Endothelial cell of umbilical vein (primary cell): ENCODE measurements at regions not wholly inside any gene's neighbourhood (a gene's known extent, or its start where the extent isn't known, plus 50 kb on each side); places are given as distances from the start of the nearest gene placed in this dataset.

Experiments used
- BruUV-seq: library from RNA; stranded (reverse); fragments of 400-500 nt; replicated peaks from 2 replicates; lab custom pipeline; 2021; lab: Mats Ljungman, UMichigan
- CTCF ChIA-PET: fragments of 300-600, 350-600 bp; sonication (Branson Sonifier 250); formaldehyde crosslinking; loops from one replicate; lab custom pipeline; 2021; ENCODE audit warnings: antibody characterized with exemption, inconsistent platforms; lab: Charles Lee
- POLR2A ChIA-PET: fragments of 300-600, 350-600 bp; sonication (Branson Sonifier 250); formaldehyde crosslinking; loops from one replicate; lab custom pipeline; 2021; ENCODE audit warnings: antibody characterized with exemption, inconsistent platforms; lab: Charles Lee
- DNase-seq: peaks from one replicate; pipeline ENCODE4 v3.0.0-alpha.2; 2011; ENCODE audit warnings: low read depth, low spot score
- FAIRE-seq: peaks from 2 replicates; lab custom pipeline; 2011; peaks lifted over from hg19 to GRCh38; lab: Jason Lieb, UNC
- H2AFZ ChIP-seq: 2 replicates; pipeline ENCODE4 v1.6.0; 2012; ENCODE audit warnings: low read depth, low read length, control low read depth, inconsistent platforms
- H3K27ac ChIP-seq: 2 replicates; pipeline ENCODE4 v1.5.1; 2011; ENCODE audit warnings: low read depth, mild to moderate bottlenecking, control low read depth, low read length, moderate library complexity; ENCODE audit not compliant: insufficient read depth
- H3K27me3 ChIP-seq, 2 experiments: 2 replicates each; pipeline versions ENCODE4 v1.6.0 to v1.6.1; 2011; ENCODE audit warnings: low read length in 2 of 2, mixed read lengths in 1 of 2; ENCODE audit not compliant: control insufficient read depth in 2 of 2, insufficient read depth in 2 of 2
- H3K36me3 ChIP-seq, 2 experiments: 2 replicates in 1 of 2; 3 replicates in 1 of 2; pipeline ENCODE4 v1.5.1; 2011; ENCODE audit warnings: low read length in 2 of 2, mild to moderate bottlenecking in 1 of 2, moderate library complexity in 1 of 2; ENCODE audit not compliant: control insufficient read depth in 2 of 2, insufficient read depth in 2 of 2; ENCODE audit errors: extremely low read depth in 1 of 2
- H3K4me1 ChIP-seq: 3 replicates; pipeline ENCODE4 v1.5.1; 2011; ENCODE audit warnings: mild to moderate bottlenecking, low read length; ENCODE audit not compliant: control insufficient read depth, insufficient read depth; ENCODE audit errors: extremely low read depth
- H3K4me2 ChIP-seq: 2 replicates; pipeline ENCODE4 v1.6.1; 2011; ENCODE audit warnings: low read length, control low read depth, mixed read lengths; ENCODE audit not compliant: insufficient read depth
- H3K4me3 ChIP-seq, 3 experiments: fragments of 200-600 bp in 1 of 3; sonication (generic), shearing (Covaris generic) in 1 of 3; replicated peaks in 1 of 3; 2 replicates each; pipeline ENCODE4 v1.5.1; 2011 to 2016; ENCODE audit warnings: control low read depth in 3 of 3, low read length in 3 of 3, mild to moderate bottlenecking in 2 of 3, inconsistent platforms in 1 of 3, low read depth in 1 of 3, moderate library complexity in 1 of 3; ENCODE audit not compliant: insufficient read depth in 1 of 3
- H3K79me2 ChIP-seq: 2 replicates; pipeline ENCODE4 v1.6.0; 2012; ENCODE audit warnings: low read length, inconsistent platforms; ENCODE audit not compliant: control insufficient read depth, insufficient read depth
- H3K9ac ChIP-seq: replicated peaks from 2 replicates; pipeline ENCODE3; 2011; ENCODE audit warnings: low read length, control low read depth; ENCODE audit not compliant: insufficient read depth; ENCODE audit errors: extremely low read depth
- H3K9me1 ChIP-seq: replicated peaks from 3 replicates; pipeline ENCODE4 v1.6.0; 2011; ENCODE audit warnings: mild to moderate bottlenecking, low read length; ENCODE audit not compliant: control insufficient read depth, insufficient read depth; ENCODE audit errors: extremely low read depth
- H3K9me3 ChIP-seq: replicated peaks from 2 replicates; pipeline ENCODE4 v1.5.1; 2012; ENCODE audit warnings: low read length, inconsistent platforms; ENCODE audit not compliant: control insufficient read depth, insufficient read depth
- H4K20me1 ChIP-seq: replicated peaks from 2 replicates; pipeline ENCODE3; 2011; ENCODE audit warnings: mild to moderate bottlenecking, low read length; ENCODE audit not compliant: control insufficient read depth, insufficient read depth; ENCODE audit errors: extremely low read depth
- CTCF ChIP-seq, 2 donors: IDR thresholded peaks; 1 replicate in 1 of 2; 2 replicates in 1 of 2; pipeline ENCODE4 v1.5.1; 2011; ENCODE audit warnings: low read length in 2 of 2, mild to moderate bottlenecking in 2 of 2, moderate library complexity in 2 of 2, control low read depth in 1 of 2, inconsistent platforms in 1 of 2, low read depth in 1 of 2; ENCODE audit not compliant: insufficient read depth in 1 of 2; ENCODE audit errors: extremely low read depth in 1 of 2
- EZH2 ChIP-seq: IDR thresholded peaks from 2 replicates; pipeline ENCODE4 v1.6.1; 2012; ENCODE audit warnings: borderline replicate concordance, low read depth, mild to moderate bottlenecking, moderate library complexity, low read length, inconsistent platforms; ENCODE audit not compliant: severe bottlenecking
- FOS ChIP-seq: IDR thresholded peaks from 2 replicates; pipeline ENCODE4 v1.6.1; 2011; ENCODE audit warnings: mild to moderate bottlenecking, low read length, moderate library complexity, borderline replicate concordance; ENCODE audit not compliant: insufficient read depth
- GATA2 ChIP-seq: IDR thresholded peaks from 2 replicates; pipeline ENCODE4 v1.7.0; 2011; ENCODE audit warnings: low read depth, mild to moderate bottlenecking, moderate library complexity, mixed read lengths, low read length; ENCODE audit not compliant: insufficient read length, insufficient read depth
- JUN ChIP-seq: IDR thresholded peaks from 2 replicates; pipeline ENCODE4 v1.6.1; 2011; ENCODE audit warnings: borderline replicate concordance, low read depth; ENCODE audit not compliant: insufficient read length, insufficient read depth
- MAX ChIP-seq: IDR thresholded peaks from 2 replicates; pipeline ENCODE4 v1.6.1; 2011; ENCODE audit not compliant: insufficient read depth, insufficient read length
- MYC ChIP-seq: IDR thresholded peaks from one replicate; pipeline ENCODE4 v1.6.1; 2011; ENCODE audit warnings: mild to moderate bottlenecking, low read depth, low read length
- POLR2A ChIP-seq: IDR thresholded peaks from 2 replicates; pipeline ENCODE4 v1.6.1; 2012; ENCODE audit warnings: low read depth, mild to moderate bottlenecking, control low read depth, low read length
- POLR2AphosphoS5 ChIP-seq: IDR thresholded peaks from 2 replicates; pipeline ENCODE4 v1.6.1; 2012; ENCODE audit warnings: low read depth, mild to moderate bottlenecking, control low read depth, low read length, moderate library complexity; ENCODE audit not compliant: insufficient read depth
- dilution Hi-C: fragments of 300-500 bp; cut with MboI; formaldehyde crosslinking; loops from one replicate; pipeline ENCODE4 v1.15.0; 2019; ENCODE audit warnings: low sequenced_read_pairs; ENCODE audit not compliant: extremely low pct_ligation_motif_present
- intact Hi-C: fragments of 100-400 bp; cut with micrococcal nuclease; formaldehyde crosslinking; loops from one replicate; pipeline ENCODE4 v1.10.0; 2022

- TF ChIP-seq CTCF (IDR thresholded peaks at IDR 0.05; ENCODE audit: extremely low read depth in 1 of 2, insufficient read depth in 1 of 2, low read depth in 1 of 2, low read length in 2 of 2) = no peak
- TF ChIP-seq MYC = no peak
- TF ChIP-seq JUN = no peak
- TF ChIP-seq GATA2 = no peak
- TF ChIP-seq FOS = no peak
- TF ChIP-seq EZH2 = no peak
- TF ChIP-seq MAX = no peak
- no peak for TF ChIP-seq POLR2A
- TF ChIP-seq POLR2AphosphoS5 = no peak
- Histone ChIP-seq H3K9ac (no peak overlapping the region), H3K9me1 (no peaks in the 10 kb centered on the region), H3K79me2 (no peaks in the 10 kb centered on the region), H3K9me3 (no peaks in the 10 kb centered on the region), H4K20me1 (no peaks in the 10 kb centered on the region), H3K4me3 (no peak overlapping the region), H3K36me3 (no peaks in the 10 kb centered on the region), H2AFZ (no peak overlapping the region), H3K27me3 (no peaks in the 10 kb centered on the region), H3K27ac (no peak overlapping the region), H3K4me1 (peaks cover 4% of the 10 kb centered on the region), H3K4me2 (no peak overlapping the region)
- no peak for DNase-seq
- no peak for FAIRE-seq
- dilution Hi-C loops = no loop called here
- CTCF ChIA-PET = interaction anchor here (0.7 to 1.1 kb wide), 2 partner anchors 9 to 92 kb away, joined by 3 read pairs; no protein-coding TSS in a partner anchor
- intact Hi-C loops = no loop called here
- POLR2A ChIA-PET = no interaction called here
- BruUV-seq = no TSS peak
Measured at GRCh38 chr7:16970732-16971482, 89.1 kb upstream of the AGR3 start.
